HAP-1 (cell line): ENCODE measurements at regions not wholly inside any gene's neighbourhood (a gene's known extent, or its start where the extent isn't known, plus 50 kb on each side); places are given as distances from the start of the nearest gene placed in this dataset.

Source experiments
- DNase-seq, 2 experiments: peaks; one replicate each; pipeline ENCODE4 v3.0.0-alpha.2; 2016 to 2020; ENCODE audit warnings: low spot score in 2 of 2
- H3K27me3 ChIP-seq: fragments of 250-450 bp; sonication (Bioruptor Pico); 2 replicates; pipeline ENCODE4 v1.5.1; 2020; ENCODE audit warnings: low read depth, mild to moderate bottlenecking, moderate library complexity
- H3K36me3 ChIP-seq: fragments of 250-450 bp; sonication (Bioruptor Pico); replicated peaks from 2 replicates; pipeline ENCODE4 v1.5.1; 2020; ENCODE audit warnings: mild to moderate bottlenecking
- H3K4me1 ChIP-seq: fragments of 250-450 bp; sonication (Bioruptor Pico); 2 replicates; pipeline ENCODE4 v1.5.1; 2020; ENCODE audit warnings: mild to moderate bottlenecking
- H3K4me3 ChIP-seq: fragments of 250-450 bp; sonication (Bioruptor Pico); 2 replicates; pipeline ENCODE4 v1.5.1; 2020; ENCODE audit warnings: mild to moderate bottlenecking, moderate library complexity
- H3K9me3 ChIP-seq: fragments of 250-450 bp; sonication (Bioruptor Pico); 2 replicates; pipeline ENCODE4 v1.5.1; 2020; ENCODE audit warnings: mild to moderate bottlenecking, moderate library complexity
- in situ Hi-C: fragments of 300-500 bp; cut with MboI; formaldehyde crosslinking; loops from 3 replicates; pipeline ENCODE4 v1.14.3; 2020; ENCODE audit warnings: low sequenced_read_pairs, inconsistent platforms, mixed read lengths

DNA sequence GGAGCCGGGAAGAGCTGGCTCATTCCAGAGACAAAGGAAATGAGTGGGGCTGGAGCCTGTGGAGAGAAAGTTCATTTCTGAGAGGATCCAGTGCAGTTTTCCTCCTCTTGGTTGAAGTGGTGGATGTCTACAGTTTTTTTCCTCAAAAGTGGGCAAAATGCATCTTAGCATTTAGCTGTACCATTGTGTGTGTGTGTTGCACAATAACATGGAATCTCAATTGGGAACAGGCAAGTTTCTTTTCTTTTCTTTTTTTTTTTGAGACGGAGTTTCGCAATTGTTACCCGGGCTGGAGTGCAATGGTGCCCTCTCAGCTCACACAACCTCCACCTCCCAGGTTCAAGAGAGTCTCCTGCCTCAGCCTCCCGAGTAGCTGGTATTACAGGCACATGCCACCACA is 101.5 kb upstream of the UBE2E1 start:
- Histone ChIP-seq H3K27me3 (no peaks in the 10 kb centered on the region), H3K4me3 (no peak overlapping the region), H3K36me3 (no peaks in the 10 kb centered on the region), H3K4me1 (no peaks in the 10 kb centered on the region), H3K9me3 (no peaks in the 10 kb centered on the region)
- DNase-seq, result no peak
- in situ Hi-C loops, result no loop called here

DNA sequence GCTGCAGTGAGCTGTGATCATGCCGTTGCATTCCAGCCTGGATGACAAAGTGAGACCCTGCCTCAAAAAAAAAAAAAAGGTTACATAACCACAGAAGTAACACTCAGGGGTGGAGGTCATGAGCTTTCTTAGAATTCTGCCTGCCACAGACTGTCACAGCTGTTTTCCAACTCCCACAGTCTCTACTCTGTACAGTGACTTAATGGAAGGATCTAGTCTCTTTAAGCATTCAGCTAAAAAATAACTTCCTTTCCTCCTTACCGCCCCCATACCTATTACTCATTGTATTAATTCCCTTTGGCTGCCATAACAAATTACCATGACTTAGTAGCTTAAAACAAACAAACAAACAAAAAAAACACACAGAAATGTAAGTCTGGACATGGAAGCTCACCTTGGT is 99.6 kb upstream of the UBE2E1 start:
- H3K4me3 ChIP-seq, result no peak overlapping the region
- H3K27me3 ChIP-seq, result peaks cover 3% of the 10 kb centered on the region; the same call in 1 of the 2 replicates
- in situ Hi-C loops, result no loop called here
- no peaks in the 10 kb centered on the region for H3K36me3 ChIP-seq
- no peak for DNase-seq
- no peaks in the 10 kb centered on the region for H3K4me1 ChIP-seq
- no peaks in the 10 kb centered on the region for H3K9me3 ChIP-seq

DNA sequence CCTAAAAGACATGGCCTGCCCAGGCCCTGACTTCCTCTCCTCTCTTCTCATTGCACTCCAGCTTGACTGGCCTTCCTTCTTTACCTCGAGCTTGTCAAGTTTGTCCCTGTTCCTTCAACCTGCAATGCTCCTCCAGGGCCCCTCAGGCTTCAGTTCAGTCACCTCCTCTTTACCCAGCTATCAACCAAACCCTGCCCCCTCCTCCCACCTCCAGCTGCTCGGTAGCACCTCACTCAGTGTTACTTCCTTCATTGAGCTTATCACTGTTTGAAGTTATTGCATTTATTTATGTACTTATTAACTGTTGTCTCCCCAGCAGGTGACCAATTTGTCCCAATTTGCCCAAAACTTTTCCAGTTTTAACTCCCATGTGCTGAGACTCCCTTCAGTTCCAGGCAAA is 95.8 kb upstream of the UBE2E1 start:
- H3K27me3 ChIP-seq, result peaks cover 5% of the 10 kb centered on the region; the same call in 1 of the 2 replicates
- no peak for DNase-seq
- in situ Hi-C loops, result no loop called here
- H3K9me3 ChIP-seq, result no peaks in the 10 kb centered on the region
- H3K4me1 ChIP-seq, result no peaks in the 10 kb centered on the region
- no peak overlapping the region for H3K4me3 ChIP-seq
- H3K36me3 ChIP-seq, result no peaks in the 10 kb centered on the region

DNA sequence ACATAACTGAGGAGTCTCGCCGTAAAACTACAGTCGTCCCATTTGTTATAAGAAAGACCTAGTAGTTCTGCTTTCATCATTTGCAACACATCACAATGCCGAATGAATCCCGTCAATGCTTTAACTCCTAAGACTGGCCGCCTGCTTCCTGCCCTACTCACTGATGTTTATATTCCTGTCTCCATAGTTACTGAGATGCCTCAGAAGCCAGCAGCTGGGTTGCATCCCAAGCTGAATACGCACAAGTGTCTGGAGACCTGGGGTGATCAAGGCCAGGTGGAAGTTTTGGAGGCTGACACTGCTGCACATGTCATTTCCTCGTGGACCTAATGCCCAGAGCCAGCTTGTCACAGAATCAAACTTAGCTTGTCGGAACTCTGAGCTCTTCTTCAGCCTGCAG is 95.2 kb upstream of the UBE2E1 start:
- Histone ChIP-seq H3K4me1 (no peaks in the 10 kb centered on the region), H3K27me3 (peaks cover 5% of the 10 kb centered on the region; the same call in 1 of the 2 replicates), H3K4me3 (no peak overlapping the region), H3K9me3 (no peaks in the 10 kb centered on the region), H3K36me3 (no peaks in the 10 kb centered on the region)
- in situ Hi-C loops, result no loop called here
- DNase-seq, result no peak

DNA sequence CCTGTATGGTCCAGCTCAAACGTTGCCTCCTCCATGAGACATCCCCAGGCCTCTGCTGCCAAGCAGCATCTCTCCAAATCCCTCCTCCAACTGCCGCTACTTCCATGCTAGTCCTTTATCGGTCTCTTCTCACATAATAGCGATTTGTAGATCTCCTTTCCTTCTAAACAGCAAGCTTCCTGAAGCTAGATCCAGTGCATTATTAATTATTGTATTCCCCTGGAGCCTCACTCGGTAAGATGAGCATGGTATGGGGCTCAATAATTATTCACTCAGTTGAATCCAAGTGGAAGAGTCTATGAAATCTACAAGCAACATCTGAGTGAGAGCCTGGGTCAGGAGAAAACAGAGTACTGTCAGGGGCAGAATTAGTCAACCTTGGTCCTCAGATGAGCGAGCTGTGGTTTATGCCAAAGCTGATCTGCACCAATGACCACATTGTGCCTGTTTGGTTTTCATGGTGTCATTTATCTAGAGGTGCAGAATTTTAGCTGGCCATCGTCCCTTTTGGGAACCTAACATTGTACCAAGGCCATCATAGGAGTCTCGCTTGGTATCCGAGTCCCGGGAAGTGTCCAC is 93.8 kb upstream of the UBE2E1 start:
- no peaks in the 10 kb centered on the region for H3K36me3 ChIP-seq
- peaks cover 5% of the 10 kb centered on the region; the same call in 1 of the 2 replicates for H3K27me3 ChIP-seq
- H3K4me1 ChIP-seq, result no peaks in the 10 kb centered on the region
- no peak overlapping the region for H3K4me3 ChIP-seq
- in situ Hi-C loops, result no loop called here
- no peak for DNase-seq
- no peaks in the 10 kb centered on the region for H3K9me3 ChIP-seq

DNA sequence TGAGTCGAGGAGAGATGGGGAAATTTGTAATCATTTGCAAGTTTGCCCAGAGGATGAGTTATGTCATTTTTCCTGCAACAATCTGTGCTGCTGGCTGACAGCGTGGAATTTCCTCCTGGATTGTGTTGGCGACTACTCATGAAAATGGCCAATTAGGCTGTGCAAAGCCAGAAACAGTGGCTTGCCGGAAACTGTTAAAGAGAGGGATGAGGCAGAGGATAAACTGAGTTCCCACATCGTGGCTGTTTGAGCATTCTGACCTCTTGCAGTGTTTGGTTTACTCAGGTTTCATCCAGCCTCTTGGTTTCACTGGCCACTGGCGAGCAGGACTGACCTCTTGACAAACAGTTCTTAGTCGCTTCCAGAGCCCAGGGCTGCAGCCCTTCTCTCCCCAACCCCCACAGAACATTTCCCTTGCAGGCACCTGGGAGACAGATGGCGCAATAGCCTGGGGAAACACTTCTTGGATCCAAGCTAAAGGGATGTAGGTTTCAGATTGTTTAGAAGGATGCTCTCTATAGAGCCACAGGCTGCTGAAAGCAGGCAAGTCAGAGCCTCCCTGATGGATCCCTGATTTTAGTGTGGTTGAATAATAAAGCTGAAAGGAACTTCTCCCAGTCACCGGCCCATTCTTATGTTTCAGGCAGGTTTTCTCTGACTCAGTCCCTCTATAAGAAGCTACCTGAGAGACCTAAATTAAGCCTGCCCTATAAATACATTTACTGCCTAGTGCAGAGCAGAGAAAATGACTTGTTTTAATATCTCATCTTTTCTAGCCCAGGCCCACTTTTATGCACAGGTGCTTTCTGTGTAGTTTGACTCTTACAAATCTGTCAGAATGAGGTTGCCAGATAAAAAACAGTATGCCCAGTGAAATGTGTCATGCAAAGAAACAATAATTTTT is 92.8 kb upstream of the UBE2E1 start:
- Histone ChIP-seq H3K27me3 (peaks cover 5% of the 10 kb centered on the region; the same call in 1 of the 2 replicates), H3K36me3 (no peaks in the 10 kb centered on the region), H3K4me1 (no peaks in the 10 kb centered on the region), H3K9me3 (no peaks in the 10 kb centered on the region), H3K4me3 (no peak overlapping the region)
- DNase-seq, result peak in 1 of 2 experiments; percentile 28
- in situ Hi-C loops, result no loop called here

DNA sequence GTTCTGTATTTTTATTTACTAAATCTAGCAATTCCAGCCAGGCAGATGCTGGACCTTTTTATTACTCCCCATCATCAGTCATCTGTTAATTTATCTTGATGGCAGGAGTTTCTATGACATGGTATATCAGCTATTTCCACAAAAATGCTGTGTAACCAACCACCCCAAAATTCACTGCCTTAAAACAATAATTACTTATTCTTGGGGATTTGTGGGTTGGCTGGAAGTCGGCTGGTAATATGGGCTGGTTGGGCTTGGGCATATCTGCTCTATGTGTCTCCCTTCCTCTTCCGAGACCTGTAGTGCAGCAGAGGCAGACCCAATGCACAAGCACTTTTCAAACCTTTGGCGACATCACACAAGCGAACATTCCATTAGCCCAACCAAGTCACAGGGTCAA is 92.1 kb upstream of the UBE2E1 start:
- DNase-seq, result no peak
- Histone ChIP-seq H3K4me3 (no peak overlapping the region), H3K36me3 (no peaks in the 10 kb centered on the region), H3K9me3 (no peaks in the 10 kb centered on the region), H3K27me3 (peaks cover 5% of the 10 kb centered on the region; the same call in 1 of the 2 replicates), H3K4me1 (no peaks in the 10 kb centered on the region)
- in situ Hi-C loops, result no loop called here

DNA sequence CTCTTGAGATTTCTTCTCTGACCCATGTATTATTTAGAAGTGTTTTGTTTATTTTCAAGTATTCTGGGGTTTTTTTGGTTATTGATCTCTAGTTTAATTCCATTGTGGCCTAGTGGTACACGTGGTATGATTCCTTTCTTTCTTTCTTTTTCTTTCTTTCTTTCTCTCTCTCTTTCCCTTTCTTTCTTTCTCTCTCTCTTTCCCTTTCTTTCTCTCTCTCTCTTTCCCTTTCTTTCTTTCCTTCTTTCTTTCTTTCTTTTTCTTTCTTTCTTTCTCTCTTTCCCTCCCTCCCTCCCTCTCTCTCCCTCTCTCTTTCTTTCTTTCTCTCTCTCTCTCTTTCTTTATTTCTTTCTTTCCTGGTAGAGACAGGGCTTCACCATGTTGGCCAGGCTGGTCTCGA is 85.7 kb upstream of the UBE2E1 start:
- in situ Hi-C loops, result no loop called here

DNA sequence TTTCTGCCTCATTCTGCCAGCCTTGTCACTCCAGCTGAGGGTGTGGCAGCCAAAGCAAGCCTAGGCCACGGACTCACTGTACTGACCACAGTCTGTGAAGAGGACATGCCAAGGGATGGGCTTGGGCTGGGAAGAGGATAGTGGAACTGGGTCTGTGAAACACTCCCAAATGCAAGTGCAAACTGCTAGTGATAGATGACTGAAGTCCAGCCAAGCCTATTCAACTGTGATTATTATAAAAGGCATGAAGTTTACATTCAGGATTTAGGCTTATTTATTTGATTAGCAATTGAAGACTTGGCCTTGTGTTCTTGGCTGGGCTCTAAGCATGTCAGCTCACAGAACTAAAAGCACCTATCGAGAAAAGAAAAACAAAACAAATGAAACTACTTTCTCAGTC is 84.9 kb upstream of the UBE2E1 start:
- H3K4me3 ChIP-seq, result no peak overlapping the region
- in situ Hi-C loops, result no loop called here

More for the DNA sequence above, 85.7 kb upstream of the UBE2E1 start:
- Histone ChIP-seq H3K4me1 (peaks cover 3% of the 10 kb centered on the region; the same call in 1 of the 2 replicates), H3K9me3 (no peaks in the 10 kb centered on the region), H3K27me3 (no peaks in the 10 kb centered on the region), H3K36me3 (no peaks in the 10 kb centered on the region; the same call in 1 of the 2 replicates), H3K4me3 (no peak overlapping the region)
- no peak for DNase-seq

DNA sequence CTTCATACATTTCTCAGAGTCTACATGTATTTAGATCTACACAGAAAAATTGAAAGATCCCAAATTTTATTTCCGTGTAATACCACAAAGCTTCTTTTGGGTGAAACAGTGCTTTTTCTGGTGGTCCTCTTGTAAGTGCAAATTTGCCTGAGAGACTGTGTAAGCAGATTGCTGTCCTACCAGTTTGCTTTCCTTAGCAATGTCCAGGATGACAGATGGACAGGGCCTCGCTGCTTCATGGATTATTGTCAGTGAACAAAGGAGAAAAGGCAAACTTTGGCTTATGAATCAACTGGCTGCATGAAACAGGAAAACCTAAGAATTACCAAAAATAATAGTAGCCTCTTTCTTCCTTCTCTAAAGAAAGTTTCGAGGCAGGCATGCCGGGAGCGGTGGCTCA is 82.6 kb upstream of the UBE2E1 start:
- Histone ChIP-seq H3K27me3 (no peaks in the 10 kb centered on the region), H3K4me3 (no peak overlapping the region), H3K36me3 (no peaks in the 10 kb centered on the region; the same call in 1 of the 2 replicates), H3K9me3 (no peaks in the 10 kb centered on the region), H3K4me1 (peaks cover 7% of the 10 kb centered on the region)
- DNase-seq, result no peak
- in situ Hi-C loops, result no loop called here

More for the DNA sequence above, 84.9 kb upstream of the UBE2E1 start:
- Histone ChIP-seq H3K27me3 (no peaks in the 10 kb centered on the region), H3K4me1 (peaks cover 3% of the 10 kb centered on the region; the same call in 1 of the 2 replicates), H3K36me3 (no peaks in the 10 kb centered on the region; the same call in 1 of the 2 replicates), H3K9me3 (no peaks in the 10 kb centered on the region)
- no peak for DNase-seq

DNA sequence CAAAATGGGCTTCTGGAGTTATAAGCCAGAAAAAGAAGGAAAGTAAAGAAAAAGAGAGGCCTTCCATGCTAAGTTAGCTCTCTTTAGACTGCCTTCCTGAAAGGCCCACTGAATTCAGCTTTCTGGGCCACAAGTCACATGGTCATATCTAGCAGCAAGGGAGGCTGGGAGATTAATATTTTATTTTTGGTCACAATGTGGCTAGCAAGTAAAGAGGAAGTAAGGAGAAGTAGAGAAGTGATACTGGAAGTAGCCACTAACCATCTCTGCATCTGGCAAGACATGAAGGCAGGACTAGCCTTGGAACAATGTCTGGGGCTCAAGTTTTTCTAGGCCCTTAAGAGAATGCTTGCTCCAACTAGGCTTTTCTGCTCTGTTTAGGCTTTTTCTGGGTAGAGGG is 81.8 kb upstream of the UBE2E1 start:
- H3K27me3 ChIP-seq, result no peaks in the 10 kb centered on the region
- H3K4me3 ChIP-seq, result no peak overlapping the region
- DNase-seq, result no peak
- peaks cover 12% of the 10 kb centered on the region for H3K4me1 ChIP-seq
- no peaks in the 10 kb centered on the region for H3K9me3 ChIP-seq
- in situ Hi-C loops, result no loop called here
- H3K36me3 ChIP-seq, result no peaks in the 10 kb centered on the region; the same call in 1 of the 2 replicates

DNA sequence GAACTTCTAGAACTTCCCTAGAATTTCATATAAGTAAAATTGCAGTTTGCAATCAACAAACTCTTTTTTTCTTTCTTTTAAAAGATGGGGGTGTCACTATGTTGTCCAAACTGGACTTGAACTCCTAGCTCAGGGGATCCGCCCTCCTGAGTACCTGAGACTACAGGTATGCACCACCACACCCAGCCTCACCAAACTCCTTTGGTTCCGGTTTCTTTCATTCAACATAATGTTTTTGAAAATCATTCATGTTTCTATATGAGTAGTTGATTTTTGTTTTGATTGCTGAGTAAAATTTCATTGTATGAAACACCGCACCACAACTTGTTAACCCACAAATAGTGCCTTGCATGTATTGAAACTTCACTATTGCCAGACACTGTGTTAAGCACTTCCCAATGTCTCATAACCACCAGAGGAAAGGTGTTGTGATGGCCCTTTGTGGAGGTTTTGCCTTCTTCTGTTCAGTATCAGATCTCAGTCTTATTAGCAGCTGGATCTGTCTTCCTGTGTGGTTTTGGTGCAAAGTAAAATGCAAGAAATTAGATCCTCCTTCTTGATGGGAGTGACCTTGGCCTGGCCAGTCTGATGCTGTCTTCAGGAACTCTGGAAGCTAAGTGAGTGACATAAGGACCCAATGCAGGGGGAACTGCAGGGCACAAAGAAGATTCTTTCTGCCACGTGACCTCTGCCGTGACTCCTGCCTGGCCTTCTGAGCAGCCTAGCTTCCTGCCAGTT is 78.8 kb upstream of the UBE2E1 start:
- no peaks in the 10 kb centered on the region for H3K9me3 ChIP-seq
- no peak for DNase-seq
- H3K4me1 ChIP-seq, result peaks cover 18% of the 10 kb centered on the region
- in situ Hi-C loops, result no loop called here
- H3K36me3 ChIP-seq, result no peaks in the 10 kb centered on the region
- no peak overlapping the region for H3K4me3 ChIP-seq
- no peaks in the 10 kb centered on the region for H3K27me3 ChIP-seq

DNA sequence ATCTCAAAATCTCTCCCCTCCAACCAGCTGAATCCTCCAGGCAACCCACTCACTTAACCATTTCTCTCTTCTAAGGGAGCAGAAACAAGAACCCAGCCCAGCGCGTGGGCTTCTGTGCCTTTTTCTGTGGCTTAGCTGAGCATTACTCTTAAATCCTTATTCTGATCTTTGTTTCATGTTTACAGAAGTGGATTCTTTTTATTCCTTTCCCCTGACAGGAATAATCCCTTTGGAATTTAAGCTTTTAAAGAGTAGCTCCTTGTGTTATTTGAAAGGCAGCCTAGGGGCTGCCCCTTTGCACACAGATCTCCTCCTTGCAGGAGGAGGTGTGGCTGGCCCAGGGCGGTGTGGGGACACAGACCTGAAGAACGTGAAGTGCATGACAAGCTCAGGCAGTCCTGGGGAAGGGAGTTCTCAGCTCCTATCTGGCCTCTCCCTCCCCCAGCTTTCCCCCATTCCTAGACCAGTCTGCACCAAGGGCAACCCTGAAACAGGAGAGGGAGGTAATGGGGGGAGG is 77.1 kb upstream of the UBE2E1 start:
- Histone ChIP-seq H3K9me3 (no peaks in the 10 kb centered on the region), H3K27me3 (no peaks in the 10 kb centered on the region), H3K4me3 (no peak overlapping the region), H3K36me3 (no peaks in the 10 kb centered on the region), H3K4me1 (peaks cover 18% of the 10 kb centered on the region)
- in situ Hi-C loops, result no loop called here
- DNase-seq, result peak; percentile 90 to 96
